H1 (cell line): ENCODE measurements at regions not wholly inside any gene's neighbourhood (a gene's known extent, or its start where the extent isn't known, plus 50 kb on each side); places are given as distances from the start of the nearest gene placed in this dataset.

Source experiments
- CTCF ChIA-PET: fragments of 300-600 bp; sonication (Branson Sonifier 250); formaldehyde crosslinking; loops from one replicate; lab custom pipeline; 2021; ENCODE audit not compliant: partially characterized antibody; lab: Charles Lee
- POLR2A ChIA-PET: fragments of 300-600 bp; sonication (Branson Sonifier 250); formaldehyde crosslinking; loops from one replicate; lab custom pipeline; 2021; ENCODE audit warnings: inconsistent platforms; ENCODE audit not compliant: partially characterized antibody; lab: Charles Lee
- DNase-seq, 2 experiments: peaks; one replicate each; pipeline versions ENCODE4 v3.0.0 to v3.0.0-alpha.2; 2010 to 2022; ENCODE audit warnings: low spot score in 2 of 2, low read depth in 1 of 2, mixed read lengths in 1 of 2
- FAIRE-seq: peaks from 2 replicates; lab custom pipeline; 2011; peaks lifted over from hg19 to GRCh38; lab: Jason Lieb, UNC
- H2AFZ ChIP-seq: 2 replicates; pipeline ENCODE4 v1.8.1; 2012; ENCODE audit warnings: low read length, inconsistent platforms
- H2AK5ac ChIP-seq: 2 replicates; pipeline ENCODE4 v1.6.1; 2013; ENCODE audit warnings: low read depth, low read length
- H2BK120ac ChIP-seq: replicated peaks from 2 replicates; pipeline ENCODE3; 2013; ENCODE audit warnings: low read depth, low read length, inconsistent platforms
- H2BK12ac ChIP-seq: 2 replicates; pipeline ENCODE4 v1.6.1; 2013; ENCODE audit warnings: low read depth, low read length
- H2BK15ac ChIP-seq: 2 replicates; pipeline ENCODE4 v1.6.1; 2013; ENCODE audit warnings: low read length
- H2BK20ac ChIP-seq: 2 replicates; pipeline ENCODE4 v1.6.1; 2013; ENCODE audit warnings: low read length
- H2BK5ac ChIP-seq: 2 replicates; pipeline ENCODE4 v1.6.1; 2013; ENCODE audit warnings: low read depth, low read length
- H3K14ac ChIP-seq: 2 replicates; pipeline ENCODE4 v1.6.1; 2013; ENCODE audit warnings: inconsistent platforms; ENCODE audit not compliant: insufficient read length
- H3K18ac ChIP-seq: 2 replicates; pipeline ENCODE4 v1.6.1; 2013; ENCODE audit warnings: low read length; ENCODE audit errors: extremely low read depth
- H3K23ac ChIP-seq: 2 replicates; pipeline ENCODE4 v1.6.1; 2013; ENCODE audit warnings: inconsistent platforms; ENCODE audit not compliant: insufficient read length
- H3K23me2 ChIP-seq: 2 replicates; pipeline ENCODE4 v1.6.1; 2013; ENCODE audit warnings: low read depth, low read length
- H3K27ac ChIP-seq: 2 replicates; pipeline ENCODE4 v1.6.1; 2011; ENCODE audit warnings: low read depth, low read length, inconsistent platforms
- H3K27me3 ChIP-seq, 4 experiments: replicated peaks in 1 of 4; 1 replicate in 1 of 4; 2 replicates in 3 of 4; pipeline versions ENCODE4 v1.6.1 to v1.8.1; 2011 to 2013; ENCODE audit warnings: low read length in 3 of 4, mild to moderate bottlenecking in 3 of 4, inconsistent platforms in 2 of 4, mixed read lengths in 2 of 4, moderate library complexity in 1 of 4; ENCODE audit not compliant: control insufficient read depth in 3 of 4, insufficient read depth in 3 of 4; ENCODE audit errors: extremely low read depth in 1 of 4
- H3K36me3 ChIP-seq, 4 experiments: 2 replicates each; pipeline versions ENCODE4 v1.6.1 to v1.8.1; 2011 to 2013; ENCODE audit warnings: mild to moderate bottlenecking in 4 of 4, low read length in 3 of 4, moderate library complexity in 2 of 4, control low read depth in 1 of 4, inconsistent platforms in 1 of 4; ENCODE audit not compliant: insufficient read depth in 4 of 4, control insufficient read depth in 2 of 4
- H3K4ac ChIP-seq: replicated peaks from 2 replicates; pipeline ENCODE3; 2013; ENCODE audit warnings: low read length, low read depth, mixed read lengths, inconsistent platforms; ENCODE audit not compliant: insufficient read length
- H3K4me1 ChIP-seq, 4 experiments: replicated peaks in 1 of 4; 1 replicate in 1 of 4; 2 replicates in 3 of 4; pipeline versions ENCODE4 v1.6.1 to v1.8.1; 2011 to 2013; ENCODE audit warnings: low read length in 3 of 4, inconsistent platforms in 2 of 4, mixed read lengths in 1 of 4; ENCODE audit not compliant: insufficient read depth in 4 of 4, control insufficient read depth in 3 of 4
- H3K4me2 ChIP-seq, 2 experiments: 2 replicates each; pipeline versions ENCODE4 v1.6.1 to v1.8.1; 2011 to 2013; ENCODE audit warnings: low read depth in 2 of 2, low read length in 2 of 2, control low read depth in 1 of 2, inconsistent platforms in 1 of 2, mild to moderate bottlenecking in 1 of 2; ENCODE audit not compliant: insufficient read depth in 1 of 2
- H3K4me3 ChIP-seq, 4 experiments: fragments of 200-600, 300-600 bp in 1 of 4; sonication (generic), shearing (Covaris generic), sonication (Bioruptor Twin) in 1 of 4; 2 replicates each; pipeline versions ENCODE4 v1.5.1 to v1.8.1; 2011 to 2016; ENCODE audit warnings: low read length in 4 of 4, low read depth in 3 of 4, control low read depth in 2 of 4, inconsistent platforms in 2 of 4, mild to moderate bottlenecking in 2 of 4, mixed read lengths in 1 of 4, moderate library complexity in 1 of 4; ENCODE audit not compliant: insufficient read depth in 2 of 4; ENCODE audit errors: extremely low read depth in 1 of 4
- H3K56ac ChIP-seq: replicated peaks from 2 replicates; pipeline ENCODE3; 2013; ENCODE audit warnings: low read depth, mild to moderate bottlenecking, mixed read lengths, low read length, inconsistent platforms; ENCODE audit not compliant: insufficient read length
- H3K79me1 ChIP-seq: 2 replicates; pipeline ENCODE4 v1.6.1; 2013; ENCODE audit warnings: low read depth, low read length, control low read depth
- H3K79me2 ChIP-seq, 2 experiments: 2 replicates each; pipeline versions ENCODE4 v1.6.1 to v1.8.1; 2012 to 2013; ENCODE audit warnings: low read length in 2 of 2, mild to moderate bottlenecking in 2 of 2, inconsistent platforms in 1 of 2; ENCODE audit not compliant: insufficient read depth in 2 of 2, control insufficient read depth in 1 of 2
- H3K9ac ChIP-seq, 4 experiments: replicated peaks in 1 of 4; 1 replicate in 1 of 4; 2 replicates in 3 of 4; pipeline versions ENCODE4 v1.6.1 to v1.8.1; 2011 to 2013; ENCODE audit warnings: low read depth in 3 of 4, low read length in 3 of 4, control low read depth in 2 of 4, mild to moderate bottlenecking in 2 of 4, moderate library complexity in 2 of 4, inconsistent platforms in 1 of 4; ENCODE audit errors: extremely low read depth in 1 of 4
- H3K9me3 ChIP-seq, 2 experiments: 2 replicates each; pipeline versions ENCODE4 v1.6.1 to v1.8.1; 2012 to 2013; ENCODE audit warnings: mild to moderate bottlenecking in 2 of 2, moderate library complexity in 2 of 2, control low read depth in 1 of 2, inconsistent platforms in 1 of 2, low read depth in 1 of 2, low read length in 1 of 2, mixed read lengths in 1 of 2; ENCODE audit not compliant: insufficient read depth in 2 of 2
- H4K20me1 ChIP-seq, 2 experiments: replicated peaks in 1 of 2; 2 replicates each; pipeline versions ENCODE3 to v1.8.1; 2011 to 2013; ENCODE audit warnings: inconsistent platforms in 2 of 2, low read length in 2 of 2, mild to moderate bottlenecking in 1 of 2; ENCODE audit not compliant: insufficient read depth in 2 of 2, control insufficient read depth in 1 of 2
- H4K5ac ChIP-seq: 2 replicates; pipeline ENCODE4 v1.6.1; 2013; ENCODE audit warnings: low read length, low read depth, mixed read lengths, inconsistent platforms; ENCODE audit not compliant: insufficient read length
- H4K8ac ChIP-seq: 2 replicates; pipeline ENCODE4 v1.8.0; 2013; ENCODE audit warnings: mild to moderate bottlenecking, moderate library complexity, low read length, inconsistent platforms; ENCODE audit not compliant: insufficient read depth; ENCODE audit errors: extremely low read depth
- H4K91ac ChIP-seq: replicated peaks from 2 replicates; pipeline ENCODE3; 2013; ENCODE audit warnings: low read length, mixed read lengths, inconsistent platforms; ENCODE audit not compliant: insufficient read length
- CHD1 ChIP-seq: IDR thresholded peaks from 2 replicates; pipeline ENCODE4 v1.6.1; 2012; ENCODE audit warnings: low read depth, low read length, improper control_type of control experiment
- HDAC2 ChIP-seq, 2 experiments: fragments of 300-600 bp in 1 of 2; sonication (generic) in 1 of 2; IDR thresholded peaks; 2 replicates each; pipeline ENCODE4 v1.6.1; 2011 to 2012; ENCODE audit warnings: low read depth in 2 of 2, low read length in 2 of 2, mild to moderate bottlenecking in 2 of 2, moderate library complexity in 2 of 2, borderline replicate concordance in 1 of 2, inconsistent platforms in 1 of 2
- JUN ChIP-seq: IDR thresholded peaks from 2 replicates; pipeline ENCODE4 v1.6.1; 2011; ENCODE audit warnings: low read depth, mild to moderate bottlenecking, improper control_type of control experiment, low read length
- NRF1 ChIP-seq: IDR thresholded peaks from 2 replicates; pipeline ENCODE4 v1.6.1; 2011; ENCODE audit warnings: mild to moderate bottlenecking, low read depth, low read length, improper control_type of control experiment
- RXRA ChIP-seq: IDR thresholded peaks from 2 replicates; pipeline ENCODE4 v1.6.1; 2011; ENCODE audit warnings: low read depth, mild to moderate bottlenecking, low read length, moderate library complexity; ENCODE audit not compliant: insufficient read depth
- SAP30 ChIP-seq: fragments of 300-600 bp; sonication (generic); IDR thresholded peaks from 2 replicates; pipeline ENCODE4 v1.7.1; 2012; ENCODE audit warnings: low read length, moderate library complexity, mild to moderate bottlenecking, inconsistent platforms; ENCODE audit not compliant: insufficient read depth, insufficient replicate concordance
- SIX5 ChIP-seq: IDR thresholded peaks from 2 replicates; pipeline ENCODE4 v1.6.1; 2011; ENCODE audit warnings: mild to moderate bottlenecking, low read depth, low read length
- SP1 ChIP-seq: IDR thresholded peaks from 2 replicates; pipeline ENCODE4 v1.6.1; 2011; ENCODE audit warnings: low read depth, low read length
- SP4 ChIP-seq: IDR thresholded peaks from 2 replicates; pipeline ENCODE4 v1.6.1; 2012; ENCODE audit warnings: low read length, inconsistent platforms
- TEAD4 ChIP-seq: IDR thresholded peaks from 2 replicates; pipeline ENCODE4 v1.6.1; 2012; ENCODE audit warnings: low read depth, low read length, inconsistent platforms, mixed read lengths

DNA sequence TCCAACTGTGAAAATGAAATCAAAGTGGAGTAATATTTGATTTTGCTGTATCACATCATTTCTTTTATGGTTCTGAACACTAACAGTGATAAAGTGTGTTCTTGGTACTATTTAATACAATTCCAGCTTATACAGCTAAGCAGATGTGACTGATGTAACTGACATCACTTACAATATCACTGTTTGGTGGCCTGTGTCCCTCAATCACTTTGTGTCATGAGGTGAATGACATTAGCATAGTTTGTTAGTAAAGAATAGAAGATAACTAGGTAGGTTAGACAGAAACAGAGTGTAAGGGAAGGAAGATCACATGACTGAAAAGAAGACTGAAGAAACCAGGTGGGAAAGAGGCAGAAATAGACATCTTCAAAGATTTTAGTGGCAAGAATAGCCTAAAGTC lies 138.7 kb downstream of the AQP9 start:
- no peak for TF ChIP-seq TEAD4
- no peak for TF ChIP-seq SIX5
- no peak for TF ChIP-seq RXRA
- no peak for TF ChIP-seq SP4
- no peak for TF ChIP-seq SAP30
- no peak for TF ChIP-seq CHD1
- no peak for TF ChIP-seq SP1
- TF ChIP-seq NRF1 = no peak
- TF ChIP-seq HDAC2 (IDR thresholded peaks at IDR 0.05; ENCODE audit: borderline replicate concordance in 1 of 2, low read depth in 2 of 2, low read length in 2 of 2) = no peak
- TF ChIP-seq JUN = no peak
- no peak for DNase-seq
- CTCF ChIA-PET = interaction anchor here (1.0 kb wide), 1 partner anchor 10 kb away, joined by 5 read pairs; no protein-coding TSS in a partner anchor

More for the DNA sequence above, 138.7 kb downstream of the AQP9 start:
- Histone ChIP-seq H3K9me3 (peaks cover 0 to 1% of the 10 kb centered on the region in 2 experiments; a peak in 2 of 4 replicates), H3K9ac (no peak overlapping the region), H3K23ac (no peak overlapping the region), H3K14ac (no peak overlapping the region), H3K4me1 (peaks cover 0 to under 1% (median 0%) of the 10 kb centered on the region in 4 experiments; a peak in 1 of 7 replicates), H3K4me2 (no peak overlapping the region), H3K56ac (no peak overlapping the region), H3K4me3 (no peak overlapping the region), H2AFZ (no peak overlapping the region), H2BK120ac (no peak overlapping the region), H3K36me3 (no peaks in the 10 kb centered on the region), H2BK15ac (no peak overlapping the region), H3K79me1 (no peaks in the 10 kb centered on the region), H3K27me3 (no peaks in the 10 kb centered on the region), H4K20me1 (no peaks in the 10 kb centered on the region), H3K4ac (no peak overlapping the region), H3K27ac (no peak overlapping the region), H2BK5ac (no peak overlapping the region), H4K5ac (no peak overlapping the region), H4K91ac (no peak overlapping the region), H2BK20ac (no peak overlapping the region), H2BK12ac (no peak overlapping the region), H3K23me2 (no peaks in the 10 kb centered on the region; the same call in 1 of the 2 replicates), H2AK5ac (no peak overlapping the region), H3K18ac (no peak overlapping the region), H3K79me2 (no peaks in the 10 kb centered on the region), H4K8ac (no peak overlapping the region)
- POLR2A ChIA-PET = no interaction called here
- FAIRE-seq = no peak
